DMS153 treated with DMSO at 0.1 percent for 48 hours (cell line): ENCODE measurements at regions not wholly inside any gene's neighbourhood (a gene's known extent, or its start where the extent isn't known, plus 50 kb on each side); places are given as distances from the start of the nearest gene placed in this dataset.
A peak's percentile ranks its signal among the peaks of the same experiment; 100 is the strongest.
"Not testable (repeated sequence)": the region's sequence is repeated elsewhere in the genome, so short reads cannot be mapped to it uniquely, and the experiment has no call there.

Experiments
- DNase-seq: peaks from one replicate; lab custom pipeline; 2025; ENCODE audit not compliant: unreplicated experiment; lab: John Stamatoyannopoulos, UW

DNA sequence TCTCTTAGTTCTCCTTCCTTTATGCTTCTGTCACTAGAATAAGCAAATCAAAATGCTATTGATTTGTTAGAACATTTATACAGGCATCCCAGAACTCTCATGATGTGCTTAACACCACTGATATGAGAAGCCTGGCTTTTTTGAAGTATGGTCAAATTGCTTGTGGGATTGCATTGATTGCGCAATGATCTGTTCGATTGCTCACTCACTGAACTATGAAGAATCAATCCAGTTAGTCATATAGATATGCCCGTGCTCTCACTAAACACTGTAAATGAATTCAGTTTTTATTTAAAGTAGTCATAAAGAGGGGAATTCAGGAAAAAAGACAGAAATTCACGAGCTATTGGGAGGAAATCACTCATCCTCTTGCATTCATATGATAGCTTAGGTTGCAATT lies 1237.8 kb downstream of the SUCLG1 start:
- DNase-seq: no peak

DNA sequence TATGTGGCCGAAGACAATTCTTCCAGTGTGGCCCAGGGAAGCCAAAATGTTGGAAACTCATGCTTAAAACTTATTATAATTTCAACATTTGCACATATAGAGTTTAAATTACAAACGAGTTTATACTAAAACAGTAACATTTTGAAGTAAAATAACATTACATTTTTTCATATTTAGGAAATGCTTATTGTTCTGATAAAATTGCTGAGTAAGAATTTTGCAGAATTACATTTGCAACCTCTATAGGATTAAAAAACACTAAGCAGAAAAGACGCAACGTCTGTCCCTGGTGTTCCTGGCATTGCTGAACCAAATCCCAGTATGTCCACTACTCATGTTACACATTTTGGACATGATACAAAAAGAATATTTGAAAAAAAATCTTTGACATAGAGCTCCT lies 1241.2 kb downstream of the SUCLG1 start:
- DNase-seq: no peak

DNA sequence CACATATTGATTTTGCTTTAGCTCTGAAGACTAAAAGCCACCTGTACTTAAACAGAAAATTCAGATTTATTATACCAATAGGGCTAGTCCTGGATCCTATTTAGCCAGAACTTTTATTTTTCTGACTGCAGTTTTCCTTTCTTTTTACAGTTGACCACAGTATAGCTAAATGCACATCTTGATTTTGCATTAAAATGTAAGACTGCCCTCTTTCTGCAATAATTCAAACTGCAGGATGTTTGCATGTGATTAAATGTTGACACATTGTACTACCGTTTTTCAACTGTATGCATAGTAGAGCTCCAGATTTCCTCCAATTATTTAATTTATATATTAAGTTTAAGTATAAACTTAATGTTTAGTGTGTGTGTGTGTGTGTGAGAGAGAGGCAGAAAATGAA lies 1262.9 kb downstream of the SUCLG1 start:
- peak; percentile 22 for DNase-seq

DNA sequence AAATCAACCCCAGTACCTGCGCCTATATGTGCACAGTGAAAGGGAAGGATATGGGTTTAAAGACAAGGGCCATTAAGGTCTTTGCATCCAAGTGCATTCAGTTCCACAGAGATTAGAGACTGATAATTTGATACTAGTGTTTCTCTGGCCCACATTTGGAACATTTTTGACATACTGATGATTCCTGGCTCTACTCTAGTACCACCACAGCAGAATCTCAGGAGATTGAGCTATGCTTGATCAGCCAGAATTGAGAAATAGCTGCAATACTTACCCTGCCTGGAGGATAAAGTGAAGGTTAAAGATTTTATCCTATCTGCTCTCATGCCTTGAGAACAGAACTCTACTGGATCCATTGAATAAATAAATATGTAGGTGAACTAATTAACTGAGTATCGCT lies 1267.8 kb downstream of the SUCLG1 start:
- no peak for DNase-seq

DNA sequence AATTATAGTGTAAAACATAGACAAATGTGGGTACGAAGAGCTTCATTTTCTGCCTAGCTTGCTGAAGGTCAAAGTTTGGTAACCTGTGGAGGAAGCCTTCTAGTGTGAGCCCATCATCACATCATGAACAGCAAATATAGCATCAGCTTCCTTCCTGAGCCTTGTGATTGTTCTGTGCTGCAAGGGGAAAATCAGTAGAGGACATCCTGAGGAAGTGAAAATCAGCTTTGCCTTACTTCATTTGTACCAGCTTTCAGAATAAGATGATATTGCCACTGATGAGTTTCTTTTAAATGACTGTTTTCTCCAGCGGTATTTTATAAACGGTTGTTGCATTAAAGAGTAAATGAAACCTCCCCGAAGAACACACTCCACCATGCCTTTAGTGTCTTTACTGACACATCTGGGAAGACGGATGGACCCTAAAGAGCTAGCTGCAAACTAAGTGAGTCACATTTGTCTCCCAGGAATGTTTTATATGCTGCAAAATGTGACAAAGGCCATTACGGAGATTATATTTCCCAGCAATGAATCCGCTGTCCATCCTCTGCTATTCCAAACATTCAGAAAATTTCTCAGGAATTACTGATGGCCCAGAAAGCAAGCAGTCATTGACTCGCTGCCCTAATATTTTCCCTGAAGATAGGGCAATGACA lies 1272.8 kb downstream of the SUCLG1 start:
- DNase-seq: no peak

DNA sequence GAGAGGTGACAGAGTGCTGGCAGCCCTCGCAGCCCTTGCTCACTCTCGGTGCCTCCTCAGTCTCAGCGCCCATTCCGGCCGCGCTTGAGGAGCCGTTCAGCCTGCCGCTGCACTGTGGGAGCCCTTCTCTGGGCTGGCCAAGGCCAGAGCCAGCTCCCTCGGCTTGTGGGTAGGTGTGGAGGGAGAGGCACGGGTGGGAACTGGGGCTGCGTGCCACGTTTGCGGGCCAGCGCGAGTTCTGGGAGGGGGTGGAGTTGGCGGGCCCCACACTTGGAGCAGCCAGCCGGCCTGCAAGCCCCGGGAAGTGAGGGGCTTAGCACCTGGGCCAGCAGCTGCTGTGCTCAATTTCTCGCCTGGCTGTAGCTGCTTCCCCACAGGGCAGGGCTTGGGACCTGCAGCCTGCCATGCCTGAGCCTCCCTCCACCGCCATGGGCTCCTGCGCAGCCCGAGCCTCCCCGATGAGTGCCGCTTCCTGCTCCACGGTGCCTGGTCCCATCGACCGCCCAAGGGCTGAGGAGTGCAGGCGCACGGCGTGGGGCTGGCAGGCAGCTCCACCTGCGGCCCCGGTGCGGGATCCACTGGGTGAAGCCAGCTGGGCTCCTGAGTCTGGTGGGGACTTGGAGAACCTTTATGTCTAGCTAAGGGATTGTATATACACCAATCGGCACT lies 1278.1 kb downstream of the SUCLG1 start:
- DNase-seq: not testable (repeated sequence)

DNA sequence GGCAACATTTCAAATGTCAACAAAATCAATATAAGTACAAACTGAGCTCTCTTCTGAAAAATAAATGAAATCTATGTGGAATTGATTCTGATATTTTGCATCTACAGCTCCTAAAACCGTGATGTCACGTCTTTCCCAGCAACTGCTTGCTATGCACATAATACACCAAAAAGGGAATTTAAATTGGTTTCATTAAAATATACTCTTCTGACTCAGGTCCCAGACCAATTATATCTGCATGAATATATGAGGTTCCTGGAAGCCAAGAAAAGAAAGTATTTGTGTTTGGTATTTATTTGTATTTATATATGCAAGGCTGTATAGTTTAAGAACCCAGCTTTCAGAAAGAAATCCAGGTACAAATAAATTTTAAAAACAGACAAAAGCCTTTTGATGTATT lies 1282.5 kb downstream of the SUCLG1 start:
- DNase-seq: no peak

DNA sequence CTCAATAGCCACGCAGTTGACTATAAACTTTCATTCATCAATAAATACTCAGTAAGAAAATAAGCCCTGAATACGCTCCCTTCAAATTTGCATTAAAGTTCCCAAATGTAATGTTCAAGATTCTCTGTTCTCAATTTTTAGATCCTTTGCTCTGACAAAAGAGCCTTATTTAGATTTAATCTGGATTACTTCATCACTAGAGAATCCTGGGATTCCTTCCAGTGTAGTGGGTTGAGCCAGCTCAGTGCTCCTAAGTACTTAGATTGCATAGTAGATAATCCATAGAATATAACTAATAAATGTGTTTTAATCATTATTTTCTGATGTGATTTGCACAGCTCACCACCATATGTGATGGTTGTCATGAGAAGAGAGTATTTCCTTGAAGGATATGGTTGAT lies 1286.2 kb downstream of the SUCLG1 start:
- no peak for DNase-seq

DNA sequence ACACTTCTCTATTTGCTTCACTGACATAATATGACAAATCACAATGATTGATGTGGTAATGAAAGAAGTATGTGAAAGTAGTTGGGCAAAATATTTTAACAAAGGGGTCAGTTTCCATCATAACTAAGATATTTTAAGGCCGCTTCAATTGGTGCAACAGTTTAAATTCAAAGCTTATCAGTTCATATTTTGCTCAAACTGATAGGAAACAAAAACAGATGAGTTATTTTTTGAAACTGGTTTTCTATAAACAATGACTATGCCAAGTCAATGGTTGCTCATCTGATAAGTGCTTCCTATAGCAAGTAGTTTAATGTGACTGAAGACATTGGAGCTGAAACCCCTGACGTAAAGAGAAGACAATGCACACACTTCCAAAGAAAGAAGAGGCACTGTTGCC lies 1290.7 kb downstream of the SUCLG1 start:
- DNase-seq: no peak

DNA sequence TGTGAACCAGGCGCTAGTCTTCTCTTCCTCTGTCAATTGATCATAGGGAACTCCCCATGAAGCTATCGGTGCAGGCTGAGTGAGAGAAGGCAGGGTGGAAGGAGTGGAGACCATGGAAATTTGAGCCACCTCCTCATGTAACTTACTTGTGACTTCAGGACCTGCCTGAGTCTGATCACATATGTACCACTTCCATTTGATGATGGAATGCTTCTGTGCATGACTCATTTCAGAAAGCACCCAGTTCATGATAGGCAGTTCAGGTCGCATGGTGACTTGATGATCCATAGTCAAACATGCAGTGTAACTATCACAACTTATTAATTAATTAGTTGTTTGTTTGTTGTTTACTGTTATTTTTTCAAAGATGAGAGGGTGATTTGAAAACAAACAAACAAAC lies 1296.7 kb downstream of the SUCLG1 start:
- DNase-seq: no peak

DNA sequence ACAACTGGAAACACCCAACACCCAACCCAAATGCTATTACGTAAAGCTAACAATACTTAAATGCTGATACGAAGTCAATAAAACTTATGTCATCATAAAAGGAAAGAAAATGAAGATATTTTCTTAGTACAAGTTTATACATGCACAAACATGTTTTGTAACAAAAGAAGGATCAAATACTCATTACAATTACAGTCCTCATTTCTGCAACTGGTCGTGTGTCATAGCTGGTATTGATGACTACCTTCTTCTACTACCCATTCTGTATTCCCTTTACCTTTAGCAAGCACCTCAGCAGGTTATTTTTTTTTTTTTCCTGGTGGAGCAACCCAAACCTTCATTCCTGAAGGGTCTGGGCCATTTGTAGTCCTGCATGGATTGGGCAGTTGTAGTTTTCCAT lies 1298.5 kb downstream of the SUCLG1 start:
- no peak for DNase-seq

DNA sequence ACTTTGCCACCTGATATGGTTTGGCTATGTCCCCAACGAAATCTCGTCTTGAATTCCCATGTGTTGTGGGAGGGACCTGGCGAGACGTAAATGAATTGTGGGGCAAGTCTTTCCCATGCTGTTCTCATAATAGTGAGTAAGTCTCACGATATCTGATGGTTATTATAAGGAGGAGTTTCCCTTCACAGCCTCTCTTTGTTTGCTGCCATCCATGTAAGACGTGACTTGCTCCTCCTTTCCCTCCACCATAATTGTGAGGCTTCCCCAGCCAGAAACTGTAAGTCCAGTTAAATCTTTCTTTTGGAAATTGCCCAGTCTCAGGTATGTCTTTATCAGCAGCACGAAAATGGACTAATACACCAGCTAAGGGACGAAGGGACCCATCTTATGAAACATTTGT lies 1303.3 kb downstream of the SUCLG1 start:
- no peak for DNase-seq

DNA sequence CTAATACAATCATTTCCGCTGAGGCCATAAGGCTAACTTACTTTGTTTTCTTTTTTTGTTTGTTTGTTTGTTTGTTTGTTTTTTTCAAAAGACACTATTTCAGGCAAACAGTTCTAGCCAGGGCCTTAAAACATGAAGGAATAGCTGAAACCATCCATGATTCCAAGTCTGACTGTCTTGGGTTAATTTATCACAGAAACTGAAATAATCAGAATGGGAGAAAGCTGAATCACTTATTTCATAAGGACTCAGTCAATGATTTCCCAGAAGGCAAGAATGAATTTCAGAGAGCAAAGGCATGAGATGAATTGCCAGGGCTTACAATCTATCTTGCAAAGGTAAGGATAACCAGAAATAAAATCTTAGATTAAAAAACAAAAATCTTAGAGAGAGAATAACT lies 1315.1 kb downstream of the SUCLG1 start:
- no peak for DNase-seq

DNA sequence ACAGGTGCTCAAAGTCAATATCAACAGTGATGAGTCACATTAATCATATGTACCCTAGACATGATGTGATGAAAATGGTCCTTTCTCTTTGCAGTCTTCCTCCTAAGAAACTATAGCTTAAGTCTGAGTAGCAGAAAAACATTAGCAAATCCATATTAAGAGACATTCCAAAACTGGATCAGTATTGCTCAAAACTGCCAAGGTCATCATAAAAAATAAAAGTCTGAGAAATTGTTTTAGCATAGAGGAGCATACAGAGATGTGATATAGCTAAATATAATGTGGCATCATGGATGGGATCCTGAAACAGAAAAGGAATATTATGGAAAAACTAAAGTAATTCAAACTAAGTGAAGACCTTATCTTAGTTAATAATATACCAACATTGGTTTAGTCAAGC lies 1316.1 kb downstream of the SUCLG1 start:
- no peak for DNase-seq

DNA sequence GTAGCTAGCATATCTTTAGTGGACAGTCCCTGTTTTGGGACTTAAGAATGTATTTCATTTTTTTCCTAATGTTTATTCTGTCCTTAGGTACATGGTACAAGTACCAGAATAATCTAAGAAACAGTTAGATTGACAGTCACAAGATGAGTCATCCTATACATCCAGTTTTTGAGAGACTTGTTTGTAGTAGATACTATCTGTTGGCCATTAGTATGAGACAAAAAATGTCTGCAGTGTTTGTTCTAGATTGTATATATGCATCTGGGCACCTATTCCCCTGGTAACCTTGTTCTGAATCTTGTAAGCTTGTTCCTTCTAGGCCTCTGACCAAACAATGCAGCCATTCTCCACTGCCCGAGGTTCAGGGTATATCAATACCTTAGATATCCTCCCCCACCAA lies 1343.5 kb downstream of the SUCLG1 start:
- no peak for DNase-seq

DNA sequence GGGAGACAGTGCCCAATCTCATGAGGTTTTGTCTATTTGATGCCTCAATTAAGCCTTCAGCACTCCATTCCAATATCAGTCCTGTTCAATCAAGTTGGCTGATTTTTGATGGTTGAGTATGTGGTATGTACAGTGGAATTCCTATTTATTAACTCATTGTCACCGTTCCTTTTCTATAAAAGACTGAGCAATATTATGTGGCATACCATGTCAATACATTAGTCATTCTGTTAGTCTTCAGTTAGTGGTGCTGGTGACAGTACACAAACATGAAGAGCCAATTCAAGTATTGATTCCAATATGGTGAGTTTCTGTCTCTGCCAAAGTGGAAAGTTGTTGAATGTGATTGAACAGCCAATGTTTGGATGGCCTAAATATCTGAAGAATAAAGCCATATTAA lies 1343.9 kb downstream of the SUCLG1 start:
- DNase-seq: no peak

DNA sequence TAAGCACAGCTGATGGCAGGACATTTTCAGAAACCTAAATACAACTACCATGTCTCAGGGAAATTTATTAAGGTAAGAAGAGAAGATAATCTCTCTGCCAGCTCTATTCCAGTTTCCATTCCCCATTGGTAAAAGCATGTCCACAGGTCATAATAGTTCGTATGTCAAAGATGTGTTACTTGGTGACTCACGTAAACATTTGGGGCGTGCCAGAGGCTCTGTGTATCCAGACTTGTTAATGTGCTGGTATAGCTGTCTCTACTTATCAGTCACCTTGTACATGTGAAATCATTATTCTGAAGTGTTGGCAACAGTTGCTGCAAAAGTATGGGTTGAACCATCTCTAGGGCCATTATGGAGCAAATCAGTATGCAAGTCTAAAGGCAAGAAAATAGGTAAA lies 1345.1 kb downstream of the SUCLG1 start:
- DNase-seq: no peak

DNA sequence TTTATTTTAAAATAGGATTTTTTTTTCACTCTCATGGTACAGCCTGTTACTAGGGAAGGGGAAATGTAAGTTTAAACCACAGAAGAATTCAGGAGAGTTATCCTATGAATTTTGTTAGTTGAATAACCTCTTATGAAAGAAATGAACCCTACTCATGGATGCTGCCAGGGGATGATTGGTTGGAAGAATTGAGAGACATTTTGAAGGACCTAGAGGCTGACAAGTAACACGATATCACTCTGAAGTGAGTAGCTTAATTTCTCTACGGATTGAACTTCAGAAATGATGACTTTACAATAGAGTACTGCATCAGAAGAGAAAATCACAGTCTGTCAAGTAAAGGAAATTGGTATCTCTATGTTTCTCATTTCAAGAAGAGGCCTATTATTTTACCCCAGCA lies 1346.2 kb downstream of the SUCLG1 start:
- DNase-seq: no peak

DNA sequence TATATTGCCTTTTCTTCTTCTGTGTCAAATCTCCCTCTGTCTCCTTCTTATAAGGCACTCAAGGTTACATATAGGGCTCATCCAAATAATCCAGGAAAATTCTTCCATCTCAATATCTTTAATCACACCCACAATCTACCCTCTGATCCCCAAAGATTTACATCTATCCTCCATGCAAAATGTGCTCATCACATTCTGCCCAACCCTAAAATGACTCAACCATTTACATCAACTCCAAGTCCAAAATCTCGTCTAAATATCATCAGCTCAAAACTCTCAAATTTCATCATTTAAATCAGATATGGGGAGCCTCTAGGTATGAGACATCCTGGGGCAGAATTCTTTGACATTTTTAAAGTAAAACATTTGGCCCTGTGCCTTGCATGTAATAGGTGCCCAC lies 1349.8 kb downstream of the SUCLG1 start:
- DNase-seq: no peak

DNA sequence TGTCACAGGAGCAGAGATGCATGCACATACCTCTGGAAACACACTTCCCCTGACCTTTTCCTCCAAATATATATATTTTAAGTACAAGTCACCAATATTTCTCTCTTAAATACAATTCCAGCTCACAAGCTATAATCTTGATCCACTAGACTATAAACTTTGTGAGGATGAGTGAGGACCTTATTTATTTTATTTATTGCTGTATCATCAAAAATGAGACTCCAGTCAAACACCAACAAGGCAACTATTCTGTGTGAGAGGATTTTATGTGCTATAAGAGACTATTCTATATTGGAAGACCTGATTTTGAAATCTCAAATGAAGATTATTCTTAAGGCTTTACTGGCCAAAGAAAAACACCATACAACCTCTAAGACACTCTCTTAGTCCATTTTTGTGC lies 1352.2 kb downstream of the SUCLG1 start:
- no peak for DNase-seq

DNA sequence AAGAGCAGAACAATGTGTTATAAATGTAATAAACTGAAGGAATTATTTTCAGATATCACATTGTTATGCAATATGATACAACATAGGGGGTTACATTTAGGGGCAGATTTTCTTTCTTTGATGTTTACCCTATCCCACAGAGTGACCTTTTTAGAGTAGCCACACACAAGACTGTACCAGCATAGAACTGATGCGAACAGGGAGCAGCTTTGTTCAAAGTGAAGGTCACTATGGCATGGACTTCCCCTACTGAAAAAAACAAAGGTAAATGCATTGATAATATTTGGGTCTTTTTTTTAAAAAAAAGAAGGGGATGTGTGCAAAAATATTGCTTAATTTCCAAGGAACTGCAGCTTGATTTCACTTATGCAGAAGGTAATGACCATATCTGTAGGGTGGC lies 1354.9 kb downstream of the SUCLG1 start:
- no peak for DNase-seq

DNA sequence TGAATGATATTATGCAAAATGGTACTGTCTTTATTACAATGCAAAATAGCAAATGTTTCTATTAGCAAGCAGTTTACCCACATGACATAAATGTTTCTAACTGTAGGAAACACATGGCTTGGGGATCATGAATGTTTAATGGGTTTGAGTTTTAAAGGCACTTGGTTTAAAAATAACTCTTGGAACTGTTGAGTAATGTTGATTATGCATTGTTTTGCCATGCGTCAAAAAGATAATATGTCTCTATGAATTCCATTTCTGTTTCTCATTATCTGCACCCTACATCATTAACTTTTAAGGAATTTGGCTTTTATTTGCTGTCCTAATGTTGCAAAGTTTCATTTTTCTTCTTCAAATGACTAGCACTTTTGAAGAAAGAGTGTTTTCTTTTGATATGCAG lies 1355.5 kb downstream of the SUCLG1 start:
- no peak for DNase-seq

DNA sequence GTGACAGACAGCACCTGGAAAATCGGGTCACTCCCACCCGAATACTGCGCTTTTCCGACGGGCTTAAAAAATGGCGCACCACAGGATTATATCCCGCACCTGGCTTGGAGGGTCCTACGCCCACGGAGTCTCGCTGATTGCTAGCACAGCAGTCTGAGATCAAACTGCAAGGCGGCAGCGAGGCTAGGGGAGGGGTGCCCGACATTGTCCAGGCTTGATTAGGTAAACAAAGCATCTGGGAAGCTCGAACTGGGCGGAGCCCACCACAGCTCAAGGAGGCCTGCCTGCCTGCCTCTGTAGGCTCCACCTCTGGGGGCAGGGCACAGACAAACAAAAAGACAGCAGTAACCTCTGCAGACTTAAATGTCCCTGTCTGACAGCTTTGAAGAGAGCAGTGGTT lies 1370.0 kb downstream of the SUCLG1 start:
- not testable (repeated sequence) for DNase-seq
